K562 (cell line): ENCODE measurements at regions not wholly inside any gene's neighbourhood (a gene's known extent, or its start where the extent isn't known, plus 50 kb on each side); places are given as distances from the start of the nearest gene placed in this dataset.

ENCODE experiments used
- ATF2 ChIP-seq: sonication (generic); formaldehyde crosslinking; IDR thresholded peaks from 2 replicates; pipeline ENCODE4 v1.8.1; 2022; ENCODE audit warnings: missing genetic modification reagents
- CTCF ChIP-seq, 3 experiments: IDR thresholded peaks in 2 of 3; conservative IDR thresholded peaks in 1 of 3; 2 replicates each; pipeline ENCODE4 v1.5.1; 2011 to 2012; ENCODE audit warnings: low read length in 3 of 3, mild to moderate bottlenecking in 3 of 3, control low read depth in 2 of 3, improper control_type of control experiment in 1 of 3, inconsistent platforms in 1 of 3, low read depth in 1 of 3, mixed read lengths in 1 of 3, moderate library complexity in 1 of 3; ENCODE audit not compliant: insufficient read depth in 2 of 3
- ELF4 ChIP-seq: fragments of 450-650 bp; formaldehyde crosslinking; IDR thresholded peaks from 2 replicates; pipeline ENCODE4 v1.4.0; 2022; ENCODE audit warnings: missing genetic modification characterization
- EZH2 ChIP-seq: IDR thresholded peaks from 2 replicates; pipeline ENCODE4 v1.6.1; 2012; ENCODE audit warnings: low read depth, mild to moderate bottlenecking, inconsistent platforms, low read length, borderline replicate concordance
- MXI1 ChIP-seq: IDR thresholded peaks from 2 replicates; pipeline ENCODE4 v1.6.1; 2011; ENCODE audit warnings: low read depth, mild to moderate bottlenecking, improper control_type of control experiment, low read length
- NFATC3 ChIP-seq: fragments of 450-650 bp; IDR thresholded peaks from 2 replicates; pipeline ENCODE4 v1.6.1; 2017; ENCODE audit warnings: mild to moderate bottlenecking
- NR2C2 ChIP-seq, 2 experiments: fragments of 200-800 bp in 1 of 2; sonication (Bioruptor generic) in 1 of 2; sonication (generic) in 1 of 2; formaldehyde crosslinking in 1 of 2; IDR thresholded peaks; 2 replicates each; pipeline versions ENCODE4 v1.6.1 to v1.8.0; 2016 to 2022; ENCODE audit warnings: mild to moderate bottlenecking in 1 of 2, missing compliant biosample characterization in 1 of 2, missing genetic modification characterization in 1 of 2, missing genetic modification reagents in 1 of 2
- POLR2A ChIP-seq: fragments of 450-650 bp; conservative IDR thresholded peaks from 2 replicates; pipeline ENCODE4 v1.6.1; 2016
- POU5F1 ChIP-seq: fragments of 150-350 bp; IDR thresholded peaks from 2 replicates; pipeline ENCODE4 v1.6.1; 2014; ENCODE audit warnings: borderline replicate concordance, low read length, low read depth, mild to moderate bottlenecking; ENCODE audit not compliant: partially characterized antibody
- TBP ChIP-seq: optimal IDR thresholded peaks from 2 replicates; pipeline ENCODE3; 2011; ENCODE audit warnings: low read depth, low read length, improper control_type of control experiment
- ZZZ3 ChIP-seq: fragments of 450-650 bp; IDR thresholded peaks from 2 replicates; pipeline ENCODE4 v1.6.1; 2016; ENCODE audit warnings: antibody characterized with exemption, mild to moderate bottlenecking, moderate library complexity

- TF ChIP-seq ATF2 (CRISPR knock-in tag) (no peak), NR2C2 (CRISPR knock-in tag; IDR thresholded peaks at IDR 0.05) (no peak), NR2C2 (tag; IDR thresholded peaks at IDR 0.05) (no peak), POLR2A (no peak), ZZZ3 (no peak), ELF4 (CRISPR knock-in tag) (no peak), MXI1 (no peak), EZH2 (no peak), POU5F1 (no peak), CTCF (IDR thresholded peaks at IDR 0.05 in 2 of 3, conservative IDR thresholded peaks at IDR 0.05 in 1 of 3; ENCODE audit: insufficient read depth in 2 of 3, low read depth in 1 of 3, low read length in 3 of 3) (no peak), NFATC3 (no peak), TBP (no peak)
Measured at GRCh38 chr18:40148960-40149359, 1806.1 kb upstream of the PIK3C3 start.
